ENCODE measurements at regions not wholly inside any gene's neighbourhood (a gene's known extent, or its start where the extent isn't known, plus 50 kb on each side); places are given as distances from the start of the nearest gene placed in this dataset.

- TF ChIP-seq CTCF (IDR thresholded peaks at IDR 0.05; ENCODE audit: poor library complexity) (no peak), EZH2phosphoT487 (IDR thresholded peaks at IDR 0.05; ENCODE audit: low read depth, severe bottlenecking, unreplicated experiment) (no peak), EZH2 (IDR thresholded peaks at IDR 0.05; ENCODE audit: borderline replicate concordance) (no peak)
Measured at GRCh38 chr16:59204589-59204988, 470.5 kb upstream of the GOT2 start.

All from hepatocyte (in vitro differentiated cells).